HEK293T (cell line): ENCODE measurements at regions not wholly inside any gene's neighbourhood (a gene's known extent, or its start where the extent isn't known, plus 50 kb on each side); places are given as distances from the start of the nearest gene placed in this dataset.

Experiments
- ARNT ChIP-seq: fragments of 450-650 bp; IDR thresholded peaks from 2 replicates; pipeline ENCODE4 v1.6.1; 2017; ENCODE audit warnings: mild to moderate bottlenecking
- BHLHE40 ChIP-seq: fragments of 450-650 bp; IDR thresholded peaks from 2 replicates; pipeline ENCODE4 v1.6.1; 2016; ENCODE audit warnings: mild to moderate bottlenecking, moderate library complexity, borderline replicate concordance
- CTBP1 ChIP-seq: fragments of 450-650 bp; IDR thresholded peaks from 2 replicates; pipeline ENCODE4 v1.6.1; 2016; ENCODE audit warnings: borderline replicate concordance
- ELF4 ChIP-seq: fragments of 450-650 bp; IDR thresholded peaks from 2 replicates; pipeline ENCODE4 v1.6.1; 2017; ENCODE audit warnings: antibody characterized with exemption
- FOXA1 ChIP-seq: fragments of 450-650 bp; IDR thresholded peaks from 2 replicates; pipeline ENCODE4 v1.6.1; 2016; ENCODE audit warnings: mild to moderate bottlenecking
- FOXM1 ChIP-seq: fragments of 450-650 bp; IDR thresholded peaks from 2 replicates; pipeline ENCODE4 v1.6.1; 2017; ENCODE audit warnings: mild to moderate bottlenecking, borderline replicate concordance
- LEF1 ChIP-seq: fragments of 450-650 bp; IDR thresholded peaks from 2 replicates; pipeline ENCODE4 v1.6.1; 2017; ENCODE audit warnings: mild to moderate bottlenecking, borderline replicate concordance
- NFRKB ChIP-seq: fragments of 450-650 bp; IDR thresholded peaks from 2 replicates; pipeline ENCODE4 v1.6.1; 2016; ENCODE audit warnings: mild to moderate bottlenecking, moderate library complexity
- SP1 ChIP-seq: fragments of 450-650 bp; IDR thresholded peaks from 2 replicates; pipeline ENCODE4 v1.6.1; 2017
- TARDBP ChIP-seq: fragments of 450-650 bp; IDR thresholded peaks from 2 replicates; pipeline ENCODE4 v1.6.1; 2016
- ZNF384 ChIP-seq: fragments of 450-650 bp; IDR thresholded peaks from 2 replicates; pipeline ENCODE4 v1.6.1; 2016

DNA sequence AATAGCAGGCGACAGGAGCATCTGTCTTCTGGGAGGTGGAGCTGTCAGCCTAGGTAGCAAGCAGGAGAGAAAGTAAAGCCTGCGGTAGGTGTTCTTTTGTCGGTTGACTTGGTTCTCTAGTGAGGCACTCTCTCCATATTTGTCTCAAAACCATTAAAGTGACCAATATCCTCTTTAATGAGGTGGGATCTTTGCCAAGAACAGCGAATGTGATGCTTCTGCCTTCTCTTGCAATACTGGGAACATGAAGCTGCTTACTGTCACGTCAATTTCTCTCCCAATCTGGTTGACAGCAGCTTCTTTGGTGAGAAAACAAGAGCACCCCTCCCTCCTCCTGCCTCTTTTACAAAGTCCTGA, 176.7 kb downstream of the ABCC12 start:
- TF ChIP-seq TARDBP (no peak), ARNT (no peak), SP1 (no peak), NFRKB (no peak), LEF1 (no peak), ELF4 (no peak), CTBP1 (no peak), FOXA1 (no peak), FOXM1 (no peak), ZNF384 (no peak), BHLHE40 (no peak)
